ENCODE measurements at regions not wholly inside any gene's neighbourhood (a gene's known extent, or its start where the extent isn't known, plus 50 kb on each side); places are given as distances from the start of the nearest gene placed in this dataset.

DNA sequence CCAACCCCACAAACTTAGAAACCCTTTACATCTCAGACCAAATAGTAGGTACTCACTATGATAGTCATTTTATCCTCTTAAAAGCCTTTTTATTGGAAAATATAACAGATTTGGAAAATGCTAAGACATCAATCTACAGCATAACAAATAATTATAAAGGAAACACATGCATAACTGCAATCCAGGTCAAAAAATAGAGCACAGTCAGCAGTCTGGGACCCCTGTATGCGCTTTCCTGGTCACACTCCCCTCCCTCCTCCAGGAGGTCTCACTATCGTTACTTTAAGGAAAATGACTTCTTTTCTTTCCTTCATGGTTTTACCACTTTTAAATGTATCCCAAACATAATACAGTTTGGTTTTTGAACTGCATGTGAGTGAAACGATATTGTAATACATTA, 90.5 kb upstream of the CCDC150 start:
- no peak overlapping the region for H3K4me3 Mint-ChIP-seq
- DNase-seq: no peak
- TF ChIP-seq CTCF (IDR thresholded peaks at IDR 0.05): no peak
- H3K4me1 Mint-ChIP-seq: peaks cover 9% of the 10 kb centered on the region
- no peaks in the 10 kb centered on the region for H3K9me3 Mint-ChIP-seq
- H3K27ac Mint-ChIP-seq: no peak overlapping the region
- H3K36me3 Mint-ChIP-seq (ENCODE audit: low read depth): no peaks in the 10 kb centered on the region
- no peaks in the 10 kb centered on the region for H3K27me3 Mint-ChIP-seq (ENCODE audit: low read depth, poor library complexity)

DNA sequence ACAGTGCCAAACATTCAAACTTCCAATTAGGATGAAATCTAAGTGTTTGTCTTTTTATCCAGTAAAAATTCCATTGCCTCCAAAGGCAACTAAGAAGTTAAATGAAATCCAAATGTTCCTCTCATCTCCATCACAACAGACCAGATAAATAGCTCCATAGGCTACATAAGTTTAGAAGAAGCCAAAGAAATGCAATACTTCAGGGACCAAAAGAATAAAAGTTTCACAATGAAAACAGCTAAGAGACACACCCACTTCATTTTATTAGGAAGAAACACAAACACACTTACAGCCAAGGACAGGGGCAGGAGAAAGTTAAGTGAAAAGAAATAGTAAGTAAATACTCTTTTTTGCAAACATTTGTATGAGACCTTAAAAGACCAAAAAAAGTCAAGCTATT, 88.5 kb upstream of the CCDC150 start:
- no peaks in the 10 kb centered on the region for H3K9me3 Mint-ChIP-seq
- no peak overlapping the region for H3K4me3 Mint-ChIP-seq
- no peak for DNase-seq
- peaks cover 3% of the 10 kb centered on the region for H3K27me3 Mint-ChIP-seq (ENCODE audit: low read depth, poor library complexity)
- H3K27ac Mint-ChIP-seq: no peak overlapping the region
- no peak for TF ChIP-seq CTCF (IDR thresholded peaks at IDR 0.05)
- peaks cover 9% of the 10 kb centered on the region for H3K4me1 Mint-ChIP-seq
- no peaks in the 10 kb centered on the region for H3K36me3 Mint-ChIP-seq (ENCODE audit: low read depth)

GRCh38 chr2:196555161-196555560, 84.4 kb upstream of the CCDC150 start:
- peaks cover 3% of the 10 kb centered on the region for H3K27me3 Mint-ChIP-seq (ENCODE audit: low read depth, poor library complexity)
- no peak overlapping the region for H3K4me3 Mint-ChIP-seq
- H3K27ac Mint-ChIP-seq: no peak overlapping the region
- no peak for DNase-seq
- no peaks in the 10 kb centered on the region for H3K9me3 Mint-ChIP-seq
- TF ChIP-seq CTCF (IDR thresholded peaks at IDR 0.05): no peak
- no peaks in the 10 kb centered on the region for H3K36me3 Mint-ChIP-seq (ENCODE audit: low read depth)
- H3K4me1 Mint-ChIP-seq: peaks cover 4% of the 10 kb centered on the region

DNA sequence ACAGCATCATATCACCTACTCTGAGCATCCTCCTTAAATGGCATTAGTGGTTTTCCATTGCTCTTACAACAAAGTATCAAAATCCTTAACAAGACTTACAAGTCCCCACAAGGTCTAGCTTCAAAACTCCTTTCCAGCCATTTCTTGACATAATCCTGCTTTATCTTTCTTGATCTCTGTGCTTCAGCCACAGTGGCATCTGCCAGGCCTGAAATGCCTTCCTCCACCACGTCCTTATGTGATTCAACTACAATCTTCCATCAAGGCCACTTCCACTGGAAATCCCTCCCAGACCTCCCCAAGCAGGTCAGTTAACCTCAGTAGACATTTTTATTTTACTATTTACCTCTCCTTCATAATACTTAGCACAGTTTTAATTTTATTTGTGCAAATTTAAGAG, 83.8 kb upstream of the CCDC150 start:
- Mint-ChIP-seq H3K4me1 (peaks cover 4% of the 10 kb centered on the region), H3K27ac (peak overlapping the region; percentile 62), H3K4me3 (no peak overlapping the region), H3K36me3 (ENCODE audit: low read depth) (no peaks in the 10 kb centered on the region), H3K9me3 (no peaks in the 10 kb centered on the region), H3K27me3 (ENCODE audit: low read depth, poor library complexity) (peaks cover 3% of the 10 kb centered on the region)
- DNase-seq: no peak
- no peak for TF ChIP-seq CTCF (IDR thresholded peaks at IDR 0.05)

DNA sequence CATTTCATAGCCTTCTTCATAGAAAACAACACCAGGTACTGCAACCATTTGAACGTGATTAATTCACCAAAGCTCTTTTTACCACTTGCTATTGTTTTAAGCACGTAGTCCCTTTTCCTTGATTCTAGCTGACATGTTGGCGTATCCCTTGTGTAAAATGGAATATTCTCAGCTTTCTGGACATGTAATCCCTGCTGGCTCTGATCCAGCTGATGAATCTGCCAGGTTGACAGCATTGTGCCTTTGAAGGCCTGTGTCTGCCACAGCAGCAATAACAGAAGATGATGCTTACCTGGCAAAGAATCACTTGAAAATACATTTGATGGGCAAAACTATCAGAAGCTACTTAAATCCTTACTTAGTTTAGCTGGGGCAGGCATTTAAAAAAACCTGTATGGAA, 81.0 kb upstream of the CCDC150 start:
- H3K27ac Mint-ChIP-seq: no peak overlapping the region
- H3K4me1 Mint-ChIP-seq: no peaks in the 10 kb centered on the region
- DNase-seq: no peak
- H3K4me3 Mint-ChIP-seq: no peak overlapping the region
- peaks cover 3% of the 10 kb centered on the region for H3K27me3 Mint-ChIP-seq (ENCODE audit: low read depth, poor library complexity)
- H3K36me3 Mint-ChIP-seq (ENCODE audit: low read depth): peaks cover 15% of the 10 kb centered on the region
- TF ChIP-seq CTCF (IDR thresholded peaks at IDR 0.05): no peak
- peaks cover 8% of the 10 kb centered on the region for H3K9me3 Mint-ChIP-seq

DNA sequence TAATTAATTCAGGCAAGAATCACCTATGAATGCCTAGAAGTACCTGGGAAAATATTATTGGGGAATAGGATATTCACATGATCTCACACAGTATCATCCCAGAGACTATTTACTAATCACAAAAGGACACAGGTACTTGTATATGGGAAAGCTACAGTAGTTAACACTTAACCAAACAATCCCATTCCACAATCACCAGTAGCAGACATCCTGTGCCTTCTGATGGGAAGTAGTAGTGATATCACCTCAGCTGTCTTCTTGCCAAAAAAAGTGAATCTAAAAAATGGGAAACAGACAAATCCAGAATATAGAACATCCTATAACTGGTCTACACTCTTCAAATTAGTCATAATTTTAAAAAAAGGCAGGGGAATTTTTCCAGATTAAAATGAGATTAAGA, 75.6 kb upstream of the CCDC150 start:
- Mint-ChIP-seq H3K4me3 (no peak overlapping the region), H3K27ac (no peak overlapping the region), H3K27me3 (ENCODE audit: low read depth, poor library complexity) (no peaks in the 10 kb centered on the region), H3K36me3 (ENCODE audit: low read depth) (peaks cover 15% of the 10 kb centered on the region), H3K9me3 (peaks cover 8% of the 10 kb centered on the region), H3K4me1 (peaks cover 10% of the 10 kb centered on the region)
- no peak for TF ChIP-seq CTCF (IDR thresholded peaks at IDR 0.05)
- no peak for DNase-seq
